ENCODE measurements at regions not wholly inside any gene's neighbourhood (a gene's known extent, or its start where the extent isn't known, plus 50 kb on each side); places are given as distances from the start of the nearest gene placed in this dataset.

DNA sequence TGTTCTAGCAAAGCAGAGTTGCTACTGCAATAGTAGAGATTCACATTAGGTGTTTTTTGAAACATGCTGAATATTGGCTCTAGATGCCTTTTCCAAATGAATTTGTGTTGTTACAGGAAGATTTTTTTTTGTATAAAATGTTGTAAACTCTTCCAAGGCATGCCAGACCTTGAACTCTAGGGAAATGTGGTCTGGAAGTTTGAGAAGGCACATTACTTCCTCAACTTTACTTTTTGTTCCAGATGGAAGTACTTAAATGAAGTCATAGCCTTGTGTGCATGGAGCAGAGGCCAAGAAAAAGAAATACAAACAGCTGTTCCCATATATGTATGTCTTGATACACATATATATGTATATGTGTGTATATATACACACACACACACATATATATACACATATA, 585.7 kb upstream of the MARCKS start:
- H3K36me3 ChIP-seq (ENCODE audit: insufficient read depth) = peaks cover 18% of the 10 kb centered on the region
- no peaks in the 10 kb centered on the region for H3F3A ChIP-seq (replicated peaks; ENCODE audit: low read depth)
- H3K36me3 Mint-ChIP-seq (ENCODE audit: low read depth) = peaks cover 39% of the 10 kb centered on the region
- no peak overlapping the region for H3K4me2 ChIP-seq
- H4K20me1 ChIP-seq (replicated peaks; ENCODE audit: insufficient read depth) = no peaks in the 10 kb centered on the region
- H3K4me3 ChIP-seq = no peak overlapping the region
- H3K27me3 ChIP-seq (ENCODE audit: insufficient read depth) = no peaks in the 10 kb centered on the region
- no peak overlapping the region for H3K4me3 Mint-ChIP-seq
- H2AFZ ChIP-seq = no peak overlapping the region
- H3K27me3 Mint-ChIP-seq (ENCODE audit: insufficient read depth, low read depth, poor library complexity) = no peaks in the 10 kb centered on the region
- no peaks in the 10 kb centered on the region for H3K79me2 ChIP-seq (replicated peaks; ENCODE audit: insufficient read depth)
- no peaks in the 10 kb centered on the region for H3K4me1 Mint-ChIP-seq
- TF ChIP-seq EZH2 (IDR thresholded peaks at IDR 0.05; ENCODE audit: low read depth, unreplicated experiment) (no peak), ETS1 (IDR thresholded peaks at IDR 0.05) (no peak), ZNF114 (CRISPR knock-in tag; IDR thresholded peaks at IDR 0.05) (no peak), CREB1 (CRISPR knock-in tag; IDR thresholded peaks at IDR 0.05; ENCODE audit: low read depth) (no peak), NANOG (IDR thresholded peaks at IDR 0.05; ENCODE audit: borderline replicate concordance) (no peak), EZH2phosphoT487 (IDR thresholded peaks at IDR 0.05; ENCODE audit: unreplicated experiment) (no peak), JUNB (IDR thresholded peaks at IDR 0.05; ENCODE audit: unreplicated experiment) (no peak), STAT1 (IDR thresholded peaks at IDR 0.05; ENCODE audit: unreplicated experiment) (no peak)
- TF ChIP-seq, protein P1, sequence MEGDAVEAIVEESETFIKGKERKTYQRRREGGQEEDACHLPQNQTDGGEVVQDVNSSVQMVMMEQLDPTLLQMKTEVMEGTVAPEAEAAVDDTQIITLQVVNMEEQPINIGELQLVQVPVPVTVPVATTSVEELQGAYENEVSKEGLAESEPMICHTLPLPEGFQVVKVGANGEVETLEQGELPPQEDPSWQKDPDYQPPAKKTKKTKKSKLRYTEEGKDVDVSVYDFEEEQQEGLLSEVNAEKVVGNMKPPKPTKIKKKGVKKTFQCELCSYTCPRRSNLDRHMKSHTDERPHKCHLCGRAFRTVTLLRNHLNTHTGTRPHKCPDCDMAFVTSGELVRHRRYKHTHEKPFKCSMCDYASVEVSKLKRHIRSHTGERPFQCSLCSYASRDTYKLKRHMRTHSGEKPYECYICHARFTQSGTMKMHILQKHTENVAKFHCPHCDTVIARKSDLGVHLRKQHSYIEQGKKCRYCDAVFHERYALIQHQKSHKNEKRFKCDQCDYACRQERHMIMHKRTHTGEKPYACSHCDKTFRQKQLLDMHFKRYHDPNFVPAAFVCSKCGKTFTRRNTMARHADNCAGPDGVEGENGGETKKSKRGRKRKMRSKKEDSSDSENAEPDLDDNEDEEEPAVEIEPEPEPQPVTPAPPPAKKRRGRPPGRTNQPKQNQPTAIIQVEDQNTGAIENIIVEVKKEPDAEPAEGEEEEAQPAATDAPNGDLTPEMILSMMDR (conservative IDR thresholded peaks at IDR 0.05; ENCODE audit: low read depth in 2 of 2) = no peak
- TF ChIP-seq, protein P2, sequence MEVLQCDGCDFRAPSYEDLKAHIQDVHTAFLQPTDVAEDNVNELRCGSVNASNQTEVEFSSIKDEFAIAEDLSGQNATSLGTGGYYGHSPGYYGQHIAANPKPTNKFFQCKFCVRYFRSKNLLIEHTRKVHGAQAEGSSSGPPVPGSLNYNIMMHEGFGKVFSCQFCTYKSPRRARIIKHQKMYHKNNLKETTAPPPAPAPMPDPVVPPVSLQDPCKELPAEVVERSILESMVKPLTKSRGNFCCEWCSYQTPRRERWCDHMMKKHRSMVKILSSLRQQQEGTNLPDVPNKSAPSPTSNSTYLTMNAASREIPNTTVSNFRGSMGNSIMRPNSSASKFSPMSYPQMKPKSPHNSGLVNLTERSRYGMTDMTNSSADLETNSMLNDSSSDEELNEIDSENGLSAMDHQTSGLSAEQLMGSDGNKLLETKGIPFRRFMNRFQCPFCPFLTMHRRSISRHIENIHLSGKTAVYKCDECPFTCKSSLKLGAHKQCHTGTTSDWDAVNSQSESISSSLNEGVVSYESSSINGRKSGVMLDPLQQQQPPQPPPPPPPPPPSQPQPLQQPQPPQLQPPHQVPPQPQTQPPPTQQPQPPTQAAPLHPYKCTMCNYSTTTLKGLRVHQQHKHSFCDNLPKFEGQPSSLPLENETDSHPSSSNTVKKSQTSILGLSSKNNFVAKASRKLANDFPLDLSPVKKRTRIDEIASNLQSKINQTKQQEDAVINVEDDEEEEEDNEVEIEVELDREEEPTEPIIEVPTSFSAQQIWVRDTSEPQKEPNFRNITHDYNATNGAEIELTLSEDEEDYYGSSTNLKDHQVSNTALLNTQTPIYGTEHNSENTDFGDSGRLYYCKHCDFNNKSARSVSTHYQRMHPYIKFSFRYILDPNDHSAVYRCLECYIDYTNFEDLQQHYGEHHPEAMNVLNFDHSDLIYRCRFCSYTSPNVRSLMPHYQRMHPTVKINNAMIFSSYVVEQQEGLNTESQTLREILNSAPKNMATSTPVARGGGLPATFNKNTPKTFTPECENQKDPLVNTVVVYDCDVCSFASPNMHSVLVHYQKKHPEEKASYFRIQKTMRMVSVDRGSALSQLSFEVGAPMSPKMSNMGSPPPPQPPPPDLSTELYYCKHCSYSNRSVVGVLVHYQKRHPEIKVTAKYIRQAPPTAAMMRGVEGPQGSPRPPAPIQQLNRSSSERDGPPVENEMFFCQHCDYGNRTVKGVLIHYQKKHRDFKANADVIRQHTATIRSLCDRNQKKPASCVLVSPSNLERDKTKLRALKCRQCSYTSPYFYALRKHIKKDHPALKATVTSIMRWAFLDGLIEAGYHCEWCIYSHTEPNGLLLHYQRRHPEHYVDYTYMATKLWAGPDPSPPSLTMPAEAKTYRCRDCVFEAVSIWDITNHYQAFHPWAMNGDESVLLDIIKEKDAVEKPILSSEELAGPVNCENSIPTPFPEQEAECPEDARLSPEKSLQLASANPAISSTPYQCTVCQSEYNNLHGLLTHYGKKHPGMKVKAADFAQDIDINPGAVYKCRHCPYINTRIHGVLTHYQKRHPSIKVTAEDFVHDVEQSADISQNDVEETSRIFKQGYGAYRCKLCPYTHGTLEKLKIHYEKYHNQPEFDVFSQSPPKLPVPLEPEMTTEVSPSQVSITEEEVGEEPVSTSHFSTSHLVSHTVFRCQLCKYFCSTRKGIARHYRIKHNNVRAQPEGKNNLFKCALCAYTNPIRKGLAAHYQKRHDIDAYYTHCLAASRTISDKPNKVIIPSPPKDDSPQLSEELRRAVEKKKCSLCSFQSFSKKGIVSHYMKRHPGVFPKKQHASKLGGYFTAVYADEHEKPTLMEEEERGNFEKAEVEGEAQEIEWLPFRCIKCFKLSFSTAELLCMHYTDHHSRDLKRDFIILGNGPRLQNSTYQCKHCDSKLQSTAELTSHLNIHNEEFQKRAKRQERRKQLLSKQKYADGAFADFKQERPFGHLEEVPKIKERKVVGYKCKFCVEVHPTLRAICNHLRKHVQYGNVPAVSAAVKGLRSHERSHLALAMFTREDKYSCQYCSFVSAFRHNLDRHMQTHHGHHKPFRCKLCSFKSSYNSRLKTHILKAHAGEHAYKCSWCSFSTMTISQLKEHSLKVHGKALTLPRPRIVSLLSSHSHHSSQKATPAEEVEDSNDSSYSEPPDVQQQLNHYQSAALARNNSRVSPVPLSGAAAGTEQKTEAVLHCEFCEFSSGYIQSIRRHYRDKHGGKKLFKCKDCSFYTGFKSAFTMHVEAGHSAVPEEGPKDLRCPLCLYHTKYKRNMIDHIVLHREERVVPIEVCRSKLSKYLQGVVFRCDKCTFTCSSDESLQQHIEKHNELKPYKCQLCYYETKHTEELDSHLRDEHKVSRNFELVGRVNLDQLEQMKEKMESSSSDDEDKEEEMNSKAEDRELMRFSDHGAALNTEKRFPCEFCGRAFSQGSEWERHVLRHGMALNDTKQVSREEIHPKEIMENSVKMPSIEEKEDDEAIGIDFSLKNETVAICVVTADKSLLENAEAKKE (CRISPR knock-in tag; IDR thresholded peaks at IDR 0.05) = no peak
- TF ChIP-seq, protein P3, sequence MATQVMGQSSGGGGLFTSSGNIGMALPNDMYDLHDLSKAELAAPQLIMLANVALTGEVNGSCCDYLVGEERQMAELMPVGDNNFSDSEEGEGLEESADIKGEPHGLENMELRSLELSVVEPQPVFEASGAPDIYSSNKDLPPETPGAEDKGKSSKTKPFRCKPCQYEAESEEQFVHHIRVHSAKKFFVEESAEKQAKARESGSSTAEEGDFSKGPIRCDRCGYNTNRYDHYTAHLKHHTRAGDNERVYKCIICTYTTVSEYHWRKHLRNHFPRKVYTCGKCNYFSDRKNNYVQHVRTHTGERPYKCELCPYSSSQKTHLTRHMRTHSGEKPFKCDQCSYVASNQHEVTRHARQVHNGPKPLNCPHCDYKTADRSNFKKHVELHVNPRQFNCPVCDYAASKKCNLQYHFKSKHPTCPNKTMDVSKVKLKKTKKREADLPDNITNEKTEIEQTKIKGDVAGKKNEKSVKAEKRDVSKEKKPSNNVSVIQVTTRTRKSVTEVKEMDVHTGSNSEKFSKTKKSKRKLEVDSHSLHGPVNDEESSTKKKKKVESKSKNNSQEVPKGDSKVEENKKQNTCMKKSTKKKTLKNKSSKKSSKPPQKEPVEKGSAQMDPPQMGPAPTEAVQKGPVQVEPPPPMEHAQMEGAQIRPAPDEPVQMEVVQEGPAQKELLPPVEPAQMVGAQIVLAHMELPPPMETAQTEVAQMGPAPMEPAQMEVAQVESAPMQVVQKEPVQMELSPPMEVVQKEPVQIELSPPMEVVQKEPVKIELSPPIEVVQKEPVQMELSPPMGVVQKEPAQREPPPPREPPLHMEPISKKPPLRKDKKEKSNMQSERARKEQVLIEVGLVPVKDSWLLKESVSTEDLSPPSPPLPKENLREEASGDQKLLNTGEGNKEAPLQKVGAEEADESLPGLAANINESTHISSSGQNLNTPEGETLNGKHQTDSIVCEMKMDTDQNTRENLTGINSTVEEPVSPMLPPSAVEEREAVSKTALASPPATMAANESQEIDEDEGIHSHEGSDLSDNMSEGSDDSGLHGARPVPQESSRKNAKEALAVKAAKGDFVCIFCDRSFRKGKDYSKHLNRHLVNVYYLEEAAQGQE (IDR thresholded peaks at IDR 0.05; ENCODE audit: unreplicated experiment) = no peak
- DNase-seq (ENCODE audit: low spot score) = no peak
- H3K9me3 Mint-ChIP-seq = peaks cover 46% of the 10 kb centered on the region
- no peaks in the 10 kb centered on the region for H3K4me1 ChIP-seq (ENCODE audit: insufficient read depth)
- no peaks in the 10 kb centered on the region for H3K9me2 ChIP-seq (ENCODE audit: insufficient read depth)
- no peak overlapping the region for H3K27ac ChIP-seq (ENCODE audit: low read depth)
- ATAC-seq = no peak
- H3K27ac Mint-ChIP-seq = no peak overlapping the region
